Lower leg skin (tissue), 3 donors: ENCODE measurements at regions not wholly inside any gene's neighbourhood (a gene's known extent, or its start where the extent isn't known, plus 50 kb on each side); places are given as distances from the start of the nearest gene placed in this dataset.

ENCODE experiments used
- CTCF ChIP-seq, 3 donors: fragments of 450-650 bp; IDR thresholded peaks; one replicate each; pipeline ENCODE4 v1.5.1; 2016; ENCODE audit warnings: antibody characterized with exemption in 3 of 3, mild to moderate bottlenecking in 3 of 3, moderate library complexity in 2 of 3
- POLR2A ChIP-seq, 2 donors: fragments of 450-650 bp; IDR thresholded peaks; one replicate each; pipeline ENCODE4 v1.6.1; 2016 to 2017; ENCODE audit warnings: antibody characterized with exemption in 2 of 2, mild to moderate bottlenecking in 1 of 2, moderate library complexity in 1 of 2

DNA sequence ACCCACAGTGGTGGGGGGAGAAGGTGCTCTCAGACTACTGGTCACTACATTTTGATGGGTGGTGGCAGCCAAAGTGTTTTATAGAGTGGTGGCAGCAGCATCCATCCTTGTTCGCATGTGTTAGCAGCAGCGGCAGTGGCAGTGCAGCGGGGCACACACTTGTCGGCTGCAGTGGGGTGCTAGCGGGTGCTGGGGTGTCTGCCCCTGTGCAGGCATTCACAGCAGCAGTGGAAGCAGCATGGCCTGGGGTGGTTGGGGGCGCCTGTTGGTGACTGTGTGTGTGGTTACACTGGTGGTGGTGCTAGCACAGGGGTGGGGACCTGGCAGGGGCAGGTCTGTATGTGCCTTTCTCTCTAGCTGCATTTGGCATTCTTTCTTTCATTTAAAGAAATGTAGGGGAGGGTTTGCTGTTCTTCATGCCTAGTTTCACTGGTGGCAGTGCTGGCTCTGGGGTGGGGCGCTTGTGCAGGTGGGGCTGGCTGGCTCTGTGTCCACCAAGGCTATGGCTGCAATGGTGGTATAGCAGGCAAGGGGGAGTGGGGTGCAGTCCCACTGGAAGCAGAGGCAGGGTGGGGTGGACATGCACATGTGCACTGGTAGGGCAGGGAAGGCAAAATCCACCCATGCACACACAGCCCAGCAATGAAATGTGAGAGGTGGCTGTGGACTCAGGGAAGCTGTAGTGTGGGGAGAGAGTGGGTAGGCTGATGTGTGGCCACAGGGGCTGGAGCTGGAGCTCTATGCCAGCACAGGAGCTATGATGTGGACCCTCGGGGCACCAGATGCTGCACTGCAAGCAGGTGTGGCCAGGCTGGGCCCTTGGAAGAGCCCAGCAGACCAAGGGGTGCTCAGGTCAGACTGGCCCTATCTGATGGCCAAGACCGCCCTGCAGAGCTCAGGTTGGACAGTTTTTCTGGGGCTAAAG lies 173.3 kb downstream of the PRDM13 start:
- TF ChIP-seq CTCF (IDR thresholded peaks at IDR 0.05) = no peak
- no peak for TF ChIP-seq POLR2A (IDR thresholded peaks at IDR 0.05)
